ENCODE measurements at regions not wholly inside any gene's neighbourhood (a gene's known extent, or its start where the extent isn't known, plus 50 kb on each side); places are given as distances from the start of the nearest gene placed in this dataset.

GRCh38 chr21:31459457-31459856 is 115.4 kb upstream of the TIAM1 start:
- no peak for DNase-seq (ENCODE audit: extremely low read depth, low read depth)
- TF ChIP-seq CTCF (IDR thresholded peaks at IDR 0.05; ENCODE audit: low read depth, low read length) = no peak

- no peak for TF ChIP-seq CTCF (IDR thresholded peaks at IDR 0.05; ENCODE audit: low read depth, low read length)
- DNase-seq (ENCODE audit: extremely low read depth, low read depth) = no peak
Observed at GRCh38 chr21:31457675-31458074, 113.6 kb upstream of the TIAM1 start.

- no peak for TF ChIP-seq CTCF (IDR thresholded peaks at IDR 0.05; ENCODE audit: low read depth, low read length)
- no peak for DNase-seq (ENCODE audit: extremely low read depth, low read depth)
Observed at GRCh38 chr21:31456201-31456600, 112.1 kb upstream of the TIAM1 start.

DNA sequence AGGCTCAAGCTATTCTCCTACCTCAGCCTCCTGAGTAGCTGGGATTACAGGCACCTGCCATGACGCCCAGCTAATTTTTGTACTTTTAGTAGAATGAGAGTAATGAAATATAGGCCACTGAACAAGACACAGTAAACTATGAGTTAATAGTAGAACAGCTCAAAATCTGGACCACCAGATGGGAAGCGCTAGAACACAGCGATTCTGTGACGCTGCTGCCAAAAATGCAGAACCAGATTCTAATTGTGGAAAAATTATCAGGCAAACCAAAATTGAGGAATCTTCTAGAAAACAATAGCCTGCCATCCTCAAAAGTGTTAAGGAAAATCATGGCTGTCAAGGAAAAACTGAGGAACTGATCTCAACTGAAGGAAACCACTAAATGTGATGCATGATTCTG is 111.4 kb upstream of the TIAM1 start:
- no peak for DNase-seq (ENCODE audit: extremely low read depth, low read depth)
- TF ChIP-seq CTCF (IDR thresholded peaks at IDR 0.05; ENCODE audit: low read depth, low read length) = no peak

- TF ChIP-seq CTCF (IDR thresholded peaks at IDR 0.05; ENCODE audit: low read depth, low read length) = no peak
- no peak for DNase-seq (ENCODE audit: extremely low read depth, low read depth)
Observed at GRCh38 chr21:31450980-31451379, 106.9 kb upstream of the TIAM1 start.

DNA sequence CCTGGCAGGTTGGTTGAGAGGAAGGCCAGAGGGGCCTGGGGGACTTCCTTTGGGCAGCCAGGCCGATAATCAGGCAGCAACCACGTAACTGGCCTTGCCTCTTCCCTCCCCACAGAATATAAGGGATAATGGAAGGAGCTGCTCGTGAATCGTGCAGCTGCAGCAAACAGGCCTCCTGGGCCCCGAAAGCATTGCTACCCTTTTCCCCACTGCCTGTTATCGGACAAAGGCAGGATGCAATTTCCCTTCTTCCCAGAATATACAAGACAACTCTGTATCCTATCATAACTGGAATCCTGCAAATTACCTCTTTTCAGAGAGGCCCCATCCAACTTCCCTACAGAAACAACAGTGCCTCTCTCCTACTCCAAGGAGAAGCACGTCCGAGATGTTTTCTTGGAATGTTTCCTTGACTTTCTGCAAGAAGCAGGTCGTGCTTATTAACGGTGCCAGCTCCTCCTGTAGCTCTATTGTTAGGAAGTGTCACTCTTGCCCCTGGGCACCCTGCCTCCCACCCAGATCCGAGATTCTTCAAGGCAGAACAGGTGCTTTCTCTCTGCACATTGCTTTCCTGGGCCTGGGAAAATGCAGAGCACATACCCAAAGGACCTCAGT is 106.0 kb upstream of the TIAM1 start:
- no peak for TF ChIP-seq CTCF (IDR thresholded peaks at IDR 0.05; ENCODE audit: low read depth, low read length)
- DNase-seq (ENCODE audit: extremely low read depth, low read depth) = no peak

- no peak for DNase-seq (ENCODE audit: extremely low read depth, low read depth)
- TF ChIP-seq CTCF (IDR thresholded peaks at IDR 0.05; ENCODE audit: low read depth, low read length) = no peak
Observed at GRCh38 chr21:31448496-31448895, 104.4 kb upstream of the TIAM1 start.
